GM19452 (cell line): ENCODE measurements at regions not wholly inside any gene's neighbourhood (a gene's known extent, or its start where the extent isn't known, plus 50 kb on each side); places are given as distances from the start of the nearest gene placed in this dataset.
"Not testable (repeated sequence)": the region's sequence is repeated elsewhere in the genome, so short reads cannot be mapped to it uniquely, and the experiment has no call there.

Source experiments
- ATAC-seq: cut with Tn5 transposase; IDR thresholded peaks from one replicate; pipeline ENCODE4 v1.9.1; 2021; ENCODE audit not compliant: unreplicated experiment

DNA sequence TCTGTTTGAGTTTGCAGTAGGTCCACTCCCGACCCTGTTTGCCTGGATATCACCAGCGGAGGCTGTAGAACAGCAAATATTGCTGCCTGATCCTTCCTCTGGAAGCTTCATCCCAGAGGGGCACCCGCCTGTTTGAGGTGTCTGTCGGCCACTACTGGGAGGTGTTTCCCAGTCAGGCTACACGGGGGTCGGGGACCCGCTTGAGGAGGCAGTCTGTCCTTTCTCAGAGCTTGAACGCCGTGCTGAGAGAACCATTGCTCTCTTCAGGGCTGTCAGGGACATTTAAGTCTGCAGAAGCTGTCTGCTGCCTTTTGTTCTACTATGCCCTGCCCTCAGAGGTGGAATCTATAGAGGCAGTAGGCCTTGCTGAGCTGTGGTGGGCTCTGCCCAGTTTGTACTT lies 422.3 kb downstream of the CCDC85A start:
- ATAC-seq: not testable (repeated sequence)

- no peak for ATAC-seq
Measured at GRCh38 chr2:56613254-56613653, 429.5 kb downstream of the CCDC85A start.

DNA sequence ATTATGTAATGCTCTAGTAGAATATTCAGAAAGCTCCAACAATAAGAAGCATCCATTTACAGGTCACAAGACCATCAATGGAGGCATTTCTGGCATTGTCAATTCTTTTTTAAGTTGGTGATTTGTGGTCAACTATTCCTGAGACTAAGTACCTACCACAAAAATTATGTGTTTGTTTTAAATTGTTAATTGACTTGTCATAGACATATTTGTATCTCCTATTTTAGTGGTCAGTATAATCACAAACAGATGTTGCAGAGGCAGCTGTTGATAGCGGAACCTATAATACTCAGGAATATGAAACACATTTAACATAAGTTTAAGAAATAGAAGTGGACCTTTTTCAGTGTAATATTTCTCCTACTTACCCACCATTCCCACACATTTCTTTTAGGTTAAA lies 430.1 kb downstream of the CCDC85A start:
- no peak for ATAC-seq

DNA sequence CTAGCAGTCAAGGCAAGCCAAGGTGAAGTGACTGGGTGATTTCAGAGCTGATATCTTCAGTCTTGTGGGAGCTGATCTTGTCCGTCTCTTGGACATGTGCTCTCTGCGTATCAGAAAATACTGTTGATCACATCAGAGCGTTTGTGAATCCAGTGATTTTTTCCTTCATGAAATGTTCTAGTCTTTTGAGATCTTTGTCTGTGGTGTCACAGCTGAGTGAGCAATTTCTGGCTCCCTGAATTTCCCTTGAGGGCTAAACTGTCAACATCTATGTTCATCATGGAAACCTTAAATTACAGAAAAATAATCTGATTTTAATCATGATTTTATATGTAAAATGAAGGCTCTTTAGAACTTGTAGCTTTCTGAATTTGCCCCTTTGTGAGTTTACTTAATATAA lies 432.0 kb downstream of the CCDC85A start:
- ATAC-seq: no peak

DNA sequence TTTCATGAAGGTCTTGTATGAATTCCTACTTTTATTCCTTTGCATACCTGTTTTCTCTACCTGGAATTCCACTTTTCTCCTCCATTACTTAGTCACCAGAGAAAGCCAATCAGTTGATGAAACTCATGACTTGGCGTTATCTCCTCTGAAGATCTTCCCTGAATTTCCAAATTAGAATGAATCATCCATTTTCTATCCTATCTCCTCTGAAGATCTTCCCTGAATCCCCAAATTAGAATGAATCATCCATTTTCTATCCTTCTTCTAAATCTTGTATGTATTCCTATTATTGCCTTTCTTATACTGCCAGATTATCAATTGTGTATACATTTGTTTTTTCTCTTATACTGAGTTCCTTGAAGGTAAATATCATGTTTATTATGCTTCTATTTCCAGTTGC lies 440.4 kb downstream of the CCDC85A start:
- ATAC-seq: no peak

- no peak for ATAC-seq
Measured at GRCh38 chr2:56626927-56627326, 443.1 kb downstream of the CCDC85A start.

DNA sequence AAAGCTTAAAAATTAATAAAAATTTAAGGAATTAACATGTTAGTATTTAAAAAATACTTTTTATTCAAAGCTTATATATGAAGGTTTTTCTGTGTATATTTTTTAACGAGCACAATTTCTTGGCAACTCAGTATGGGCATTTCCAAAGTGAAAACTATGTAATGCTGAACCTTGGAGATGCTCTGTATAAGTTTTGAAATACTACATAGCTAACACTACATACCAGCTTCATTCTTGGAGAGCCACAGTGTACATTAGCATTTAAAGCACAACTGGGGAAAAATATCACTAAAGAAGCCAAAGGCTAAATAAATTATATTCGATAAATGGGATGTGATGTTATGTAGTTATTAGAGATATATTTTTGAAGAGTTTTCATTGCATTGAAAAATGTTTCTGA lies 446.5 kb downstream of the CCDC85A start:
- no peak for ATAC-seq

DNA sequence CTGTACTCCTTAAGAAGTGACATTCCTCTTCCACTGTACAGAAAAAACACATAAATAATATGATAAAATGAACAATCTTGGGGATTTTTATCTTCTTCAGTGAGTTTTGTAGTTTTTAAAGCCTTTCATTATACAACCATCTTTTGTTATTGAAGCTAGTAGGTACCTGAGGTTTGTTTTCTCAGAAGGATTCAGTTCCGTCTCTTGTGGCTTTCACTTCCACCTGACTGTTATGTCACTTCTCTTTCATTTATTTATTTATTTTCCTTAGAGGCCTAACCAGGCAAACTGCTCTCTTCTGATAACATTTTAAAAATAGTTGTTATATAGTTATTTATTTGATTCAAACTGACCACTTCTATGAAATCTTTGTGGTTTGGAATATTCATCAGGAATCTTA lies 464.2 kb downstream of the CCDC85A start:
- ATAC-seq: no peak

DNA sequence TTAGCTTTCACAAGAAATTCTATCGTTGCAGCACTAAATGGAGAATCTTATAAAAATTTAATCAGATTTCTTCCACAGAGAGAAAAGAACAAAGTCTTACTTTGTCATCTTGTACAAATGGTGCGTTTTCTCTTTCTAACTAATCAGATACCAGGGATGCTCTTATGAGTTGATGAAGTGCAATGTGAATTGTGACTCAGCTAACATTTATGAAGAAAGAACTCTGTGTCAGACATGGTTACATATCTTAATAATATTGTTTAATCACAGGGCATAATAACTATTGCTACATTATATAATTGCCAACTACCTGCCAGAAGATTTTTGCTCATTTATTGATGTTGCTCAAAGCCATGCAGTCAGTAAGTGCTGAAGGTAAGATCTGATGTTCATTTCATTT lies 465.0 kb downstream of the CCDC85A start:
- ATAC-seq: no peak

DNA sequence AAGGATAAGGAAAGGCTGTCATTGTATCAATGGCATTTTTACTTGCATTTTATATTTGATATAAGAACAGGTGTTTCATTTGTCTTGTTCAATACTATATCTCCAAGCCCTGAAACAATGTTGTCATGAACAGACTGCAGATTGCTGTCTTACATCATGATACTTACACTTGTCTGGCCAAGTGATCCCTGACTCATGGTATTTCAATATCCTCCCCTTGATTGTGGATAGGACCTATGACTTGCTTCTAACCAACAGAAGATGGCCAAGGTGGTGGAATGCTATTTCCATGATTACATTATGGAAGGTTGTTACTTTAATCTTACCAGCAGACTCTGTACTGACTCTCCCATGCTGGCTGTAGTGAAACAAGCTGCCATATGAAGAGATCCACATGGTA lies 471.1 kb downstream of the CCDC85A start:
- ATAC-seq: no peak

GRCh38 chr2:56656826-56657225 lies 473.0 kb downstream of the CCDC85A start:
- ATAC-seq: no peak

GRCh38 chr2:56666777-56667176 lies 483.0 kb downstream of the CCDC85A start:
- no peak for ATAC-seq

DNA sequence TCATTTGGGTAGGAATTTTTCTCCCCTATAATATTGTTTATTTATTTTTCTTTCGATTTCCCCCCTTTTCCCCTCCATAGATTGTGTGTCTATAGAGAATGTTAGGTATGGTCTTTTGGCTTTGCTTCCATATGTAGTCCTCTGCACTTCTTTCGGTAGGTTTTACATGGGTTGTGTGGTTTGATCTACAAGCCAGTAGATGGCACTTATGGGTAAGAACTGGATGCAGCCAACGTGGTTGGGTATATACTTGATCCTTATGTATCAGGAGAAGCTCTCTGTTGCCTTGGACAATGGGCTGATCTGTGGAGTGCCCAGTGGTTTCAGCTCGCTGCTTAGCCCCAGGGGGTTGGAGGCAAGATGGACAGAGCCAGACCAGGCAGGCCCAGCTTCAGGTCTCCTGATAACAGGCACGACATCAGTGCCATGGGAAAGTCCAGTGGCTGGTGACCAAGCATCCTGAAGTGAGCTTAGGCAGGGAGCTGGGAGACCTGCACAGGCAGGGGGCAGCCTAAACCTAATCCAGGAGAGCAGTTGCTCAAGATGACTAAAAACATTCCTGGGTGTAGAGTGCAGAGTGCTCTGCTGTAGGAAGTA lies 488.3 kb downstream of the CCDC85A start:
- no peak for ATAC-seq

- ATAC-seq: no peak
Measured at GRCh38 chr2:56674084-56674483, 490.3 kb downstream of the CCDC85A start.

DNA sequence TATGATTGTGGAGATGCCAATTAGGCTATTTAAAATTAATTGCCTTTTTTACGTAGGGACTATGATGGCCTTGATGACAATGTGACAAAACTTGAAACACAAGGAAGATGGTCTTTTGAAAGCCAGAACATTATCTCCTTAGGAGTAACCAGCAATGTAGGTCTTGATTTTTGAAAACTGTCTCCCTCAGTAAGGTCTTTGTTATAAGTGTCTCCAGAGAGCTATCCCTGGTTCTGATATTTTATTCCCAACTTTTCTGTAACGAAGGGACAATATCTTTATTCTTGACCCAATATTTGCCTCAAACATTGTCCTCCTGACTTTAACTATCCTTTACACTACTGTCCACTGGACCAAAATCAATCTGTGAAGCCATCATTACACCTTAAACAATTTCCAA lies 493.2 kb downstream of the CCDC85A start:
- no peak for ATAC-seq

GRCh38 chr2:56680971-56681631 lies 497.3 kb downstream of the CCDC85A start:
- no peak for ATAC-seq

DNA sequence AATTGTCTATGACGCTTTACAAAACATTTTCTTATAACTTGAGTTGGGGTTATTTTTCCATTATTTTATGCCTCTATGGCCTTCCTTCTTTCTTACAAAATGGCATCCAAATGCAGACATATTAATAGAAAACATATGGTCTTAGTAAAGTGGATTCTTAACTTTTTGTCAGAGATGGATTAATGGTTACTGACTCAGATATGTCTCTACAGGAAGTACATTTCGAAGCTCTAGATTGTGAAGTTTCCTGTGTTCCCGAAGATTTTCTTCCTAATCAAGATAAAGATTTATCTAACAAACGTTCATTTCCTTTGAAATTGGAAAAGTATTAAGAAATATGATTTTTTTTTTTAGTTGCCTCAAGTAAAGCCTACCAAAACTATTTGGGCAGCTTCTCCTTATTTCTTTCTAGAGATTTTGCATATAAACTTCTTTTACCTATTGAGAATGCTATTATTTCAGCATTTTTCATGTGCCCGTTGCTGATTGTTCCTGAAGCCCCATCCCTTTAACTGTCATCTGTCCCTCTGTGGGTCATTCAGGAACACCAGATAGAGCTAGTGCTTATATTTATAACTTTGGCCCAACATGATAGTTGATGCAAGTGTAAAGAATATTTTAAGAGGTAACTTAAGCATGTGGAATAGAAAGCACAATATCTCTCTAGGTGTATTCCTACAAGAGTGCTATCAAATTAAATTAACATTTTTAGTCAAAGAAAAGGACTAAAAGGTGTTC lies 498.0 kb downstream of the CCDC85A start:
- ATAC-seq: no peak

DNA sequence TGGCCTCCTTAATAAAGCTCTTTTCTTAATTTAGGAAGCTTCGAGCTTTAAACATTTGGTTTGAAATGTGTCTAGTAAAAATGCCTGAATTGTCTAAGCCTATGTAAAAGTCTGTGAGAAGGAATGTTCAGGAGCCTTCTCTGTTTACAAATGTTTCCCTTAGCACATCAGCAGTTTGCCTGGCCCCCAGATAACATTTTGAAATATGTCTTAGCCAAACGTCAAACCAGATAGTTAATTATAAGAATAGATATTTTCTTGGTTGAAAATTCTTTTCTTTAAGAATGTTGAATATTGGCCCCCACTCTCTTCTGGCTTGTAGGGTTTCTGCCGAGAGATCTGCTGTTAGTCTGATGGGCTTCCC lies 498.6 kb downstream of the CCDC85A start:
- no peak for ATAC-seq

DNA sequence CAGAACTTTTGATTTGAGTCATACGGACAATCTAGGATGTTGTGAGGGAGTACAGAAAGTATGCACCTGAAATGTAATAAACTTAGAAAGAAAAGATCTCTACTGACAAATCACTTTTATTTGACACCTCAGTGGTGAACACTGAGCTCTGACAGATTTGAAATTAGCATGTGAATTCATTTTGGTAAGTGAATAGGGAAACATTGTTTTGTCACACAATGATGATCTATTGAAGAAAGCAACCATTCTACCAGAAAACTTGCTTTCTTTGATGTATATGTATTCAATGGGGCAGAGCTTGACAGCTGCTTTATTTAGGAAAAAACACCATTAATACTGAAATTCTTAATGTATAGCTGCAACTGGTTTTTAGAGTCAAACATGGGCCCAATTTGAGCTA lies 500.5 kb downstream of the CCDC85A start:
- no peak for ATAC-seq

GRCh38 chr2:56685205-56685604 lies 501.4 kb downstream of the CCDC85A start:
- ATAC-seq: no peak

DNA sequence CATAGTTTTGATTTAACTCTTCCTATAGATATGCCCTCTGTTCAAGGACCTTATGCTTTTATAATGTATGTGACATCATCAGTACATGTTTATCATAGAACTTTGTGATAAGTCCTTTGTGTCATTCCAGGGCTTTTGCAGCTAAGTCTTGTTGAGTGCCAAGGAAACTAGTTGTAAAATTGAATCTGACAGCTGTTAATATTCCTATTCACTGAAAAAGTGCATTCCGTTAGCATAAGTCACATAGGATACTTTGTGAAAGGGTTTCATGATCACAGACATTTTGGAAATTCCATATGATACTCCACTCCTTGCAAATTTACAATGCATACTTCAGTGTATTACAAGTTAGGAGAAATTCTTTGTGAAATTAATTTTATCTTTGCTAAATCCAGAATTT lies 503.4 kb downstream of the CCDC85A start:
- no peak for ATAC-seq

- no peak for ATAC-seq
Measured at GRCh38 chr2:56688661-56689060, 504.9 kb downstream of the CCDC85A start.

GRCh38 chr2:56693501-56693900 lies 509.7 kb downstream of the CCDC85A start:
- no peak for ATAC-seq
